Neural cell (in vitro differentiated cells): ENCODE measurements at regions not wholly inside any gene's neighbourhood (a gene's known extent, or its start where the extent isn't known, plus 50 kb on each side); places are given as distances from the start of the nearest gene placed in this dataset.

Experiments
- CTCF ChIP-seq: fragments of 450-650 bp; IDR thresholded peaks from 2 replicates; pipeline ENCODE4 v1.5.1; 2014; ENCODE audit warnings: antibody characterized with exemption, mild to moderate bottlenecking, moderate library complexity; ENCODE audit not compliant: poor library complexity, severe bottlenecking
- EP300 ChIP-seq: fragments of 450-650 bp; conservative IDR thresholded peaks from 2 replicates; pipeline ENCODE4 v1.6.1; 2014; ENCODE audit warnings: antibody characterized with exemption, mild to moderate bottlenecking, moderate library complexity; ENCODE audit not compliant: poor library complexity, severe bottlenecking
- EZH2 ChIP-seq: fragments of 200-600, 300-800 bp; shearing (Covaris generic), sonication (generic); IDR thresholded peaks from 2 replicates; pipeline ENCODE4 v1.6.1; 2014; ENCODE audit warnings: antibody characterized with exemption, low read length, borderline replicate concordance, mild to moderate bottlenecking; ENCODE audit not compliant: insufficient read depth, poor library complexity, severe bottlenecking
- MXI1 ChIP-seq: fragments of 450-650 bp; conservative IDR thresholded peaks from 2 replicates; pipeline ENCODE4 v1.6.1; 2014; ENCODE audit warnings: antibody characterized with exemption, mild to moderate bottlenecking; ENCODE audit not compliant: poor library complexity, severe bottlenecking
- POLR2AphosphoS5 ChIP-seq: IDR thresholded peaks from 2 replicates; pipeline ENCODE4 v1.6.1; 2012
- REST ChIP-seq: IDR thresholded peaks from 2 replicates; pipeline ENCODE4 v1.6.1; 2012; ENCODE audit warnings: borderline replicate concordance
- SMC3 ChIP-seq: fragments of 450-650 bp; conservative IDR thresholded peaks from 2 replicates; pipeline ENCODE4 v1.6.1; 2014; ENCODE audit warnings: antibody characterized with exemption, mild to moderate bottlenecking, moderate library complexity; ENCODE audit not compliant: poor library complexity

GRCh38 chr15:55031727-55032126 is 165.0 kb downstream of the RSL24D1 start:
- TF ChIP-seq REST = no peak
- no peak for TF ChIP-seq POLR2AphosphoS5
- no peak for TF ChIP-seq CTCF
- TF ChIP-seq EZH2 = no peak
- no peak for TF ChIP-seq EP300
- TF ChIP-seq SMC3 = no peak
- no peak for TF ChIP-seq MXI1
